AG09309 (cell line): ENCODE measurements at regions not wholly inside any gene's neighbourhood (a gene's known extent, or its start where the extent isn't known, plus 50 kb on each side); places are given as distances from the start of the nearest gene placed in this dataset.

Experiments used
- DNase-seq: peaks from one replicate; pipeline ENCODE4 v3.0.0-alpha.2; 2010; ENCODE audit warnings: low read depth
- H3K4me3 ChIP-seq: 2 replicates; pipeline ENCODE4 v1.5.1; 2011; ENCODE audit warnings: mild to moderate bottlenecking, low read depth, low read length, moderate library complexity; ENCODE audit not compliant: control insufficient read depth
- CTCF ChIP-seq: IDR thresholded peaks from 2 replicates; pipeline ENCODE4 v1.5.1; 2011; ENCODE audit warnings: mild to moderate bottlenecking, low read depth, low read length, inconsistent platforms; ENCODE audit not compliant: insufficient read depth, control insufficient read depth; ENCODE audit errors: missing control alignments

DNA sequence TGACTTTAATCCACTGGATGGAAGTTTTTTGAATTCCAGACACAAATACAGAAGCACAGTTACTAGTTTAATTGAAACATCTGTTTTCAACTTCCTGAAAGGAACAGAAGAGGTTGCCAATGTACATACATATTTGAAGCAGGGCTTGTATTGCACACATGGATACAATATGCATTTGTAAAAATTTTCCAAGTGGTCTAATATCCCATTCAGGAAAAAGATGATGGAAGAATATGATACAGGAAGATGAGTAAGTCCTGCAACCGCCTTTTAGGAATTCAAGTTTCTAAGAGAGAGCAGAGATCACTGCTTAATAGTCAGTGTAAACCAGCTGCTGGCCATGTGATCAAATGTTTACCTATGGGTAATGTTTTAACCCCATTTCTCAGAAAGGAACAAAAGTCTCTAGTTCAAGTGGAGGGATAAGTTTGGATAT, 265.4 kb downstream of the TRIB2 start:
- TF ChIP-seq CTCF, result no peak

DNA sequence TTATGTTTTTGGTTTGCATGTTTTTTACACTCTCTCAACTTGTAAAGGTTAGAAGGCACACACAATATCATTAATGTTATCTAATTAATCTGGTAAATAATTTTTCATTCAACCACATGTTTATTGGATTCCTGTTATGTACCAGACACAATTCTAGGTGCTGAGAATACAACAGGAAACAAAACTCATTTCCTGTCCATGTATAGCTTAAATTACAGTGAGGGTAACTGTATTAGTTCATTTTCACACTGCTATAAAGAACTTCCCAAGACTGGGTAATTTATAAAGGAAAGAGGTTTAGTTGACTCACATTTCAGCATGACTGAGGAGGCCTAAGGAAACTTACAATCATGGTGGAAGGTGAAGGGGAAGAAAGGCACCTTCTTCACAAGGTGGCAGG, 270.5 kb downstream of the TRIB2 start:
- TF ChIP-seq CTCF, result no peak
- H3K4me3 ChIP-seq, result no peak overlapping the region
- DNase-seq, result no peak

More for the DNA sequence above, 265.4 kb downstream of the TRIB2 start:
- peak; percentile 34 for DNase-seq
- no peak overlapping the region for H3K4me3 ChIP-seq

DNA sequence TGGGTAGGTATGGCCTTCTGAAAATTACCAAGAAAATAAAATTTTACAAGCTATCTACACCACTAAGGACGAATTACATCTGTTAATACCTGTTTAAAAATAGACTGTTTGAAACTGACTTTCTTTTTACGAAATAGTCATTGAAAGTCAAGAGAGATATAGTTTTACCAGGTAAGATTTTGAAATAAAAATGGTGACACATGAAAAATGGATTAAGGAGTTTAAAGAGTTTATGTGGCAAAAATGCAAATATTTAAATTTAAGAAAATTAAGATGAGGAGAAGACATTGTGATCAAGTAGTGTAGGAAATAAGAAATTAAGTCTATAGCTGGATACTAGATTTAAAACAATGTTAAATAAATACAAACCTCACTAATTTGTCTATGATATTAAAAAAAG, 271.5 kb downstream of the TRIB2 start:
- no peak overlapping the region for H3K4me3 ChIP-seq
- DNase-seq, result no peak
- no peak for TF ChIP-seq CTCF

GRCh38 chr2:12990523-12990922, 273.8 kb downstream of the TRIB2 start:
- no peak overlapping the region for H3K4me3 ChIP-seq
- peak; percentile 25 for TF ChIP-seq CTCF
- DNase-seq, result no peak

GRCh38 chr2:12998685-12999084, 281.9 kb downstream of the TRIB2 start:
- no peak for DNase-seq
- H3K4me3 ChIP-seq, result no peak overlapping the region
- TF ChIP-seq CTCF, result no peak

GRCh38 chr2:13000664-13001363, 284.1 kb downstream of the TRIB2 start:
- no peak overlapping the region for H3K4me3 ChIP-seq
- no peak for DNase-seq
- TF ChIP-seq CTCF, result no peak
